Colonic mucosa (tissue), 4 donors: ENCODE measurements at regions not wholly inside any gene's neighbourhood (a gene's known extent, or its start where the extent isn't known, plus 50 kb on each side); places are given as distances from the start of the nearest gene placed in this dataset.

Experiments used
- DNase-seq: peaks from one replicate; pipeline ENCODE4 v3.0.0-alpha.2; 2020
- H3K27ac ChIP-seq: fragments of 200-600 bp; one replicate; pipeline ENCODE4 v1.8.0; 2021
- H3K27me3 ChIP-seq: fragments of 200-600 bp; one replicate; pipeline ENCODE4 v1.8.0; 2021
- H3K36me3 ChIP-seq: fragments of 200-600 bp; one replicate; pipeline ENCODE4 v1.8.0; 2021
- H3K4me1 ChIP-seq: fragments of 200-600 bp; one replicate; pipeline ENCODE4 v1.8.0; 2021; ENCODE audit warnings: mild to moderate bottlenecking
- H3K4me3 ChIP-seq: fragments of 200-600 bp; one replicate; pipeline ENCODE4 v1.8.0; 2021
- H3K9ac ChIP-seq, 2 donors: one replicate each; pipeline ENCODE4 v1.7.0; 2013; ENCODE audit warnings: control low read depth in 2 of 2, low read depth in 2 of 2, low read length in 2 of 2
- H3K9me3 ChIP-seq: fragments of 200-600 bp; one replicate; pipeline ENCODE4 v1.8.0; 2021
- intact Hi-C: fragments of 100-400 bp; cut with DNase I; formaldehyde crosslinking; loops from one replicate; pipeline ENCODE4 v1.14.1; 2022
- TF ChIP-seq, protein P1 (sequence below): fragments of 200-600 bp; IDR thresholded peaks from one replicate; pipeline ENCODE4 v1.8.0; 2022; ENCODE audit warnings: antibody characterized with exemption, mild to moderate bottlenecking
- donor health status: healthy.
- donor health status: DM: no; HTN: no; CAD: no.
- donor health status: DM: no; HTN: no; CAD: no.

DNA sequence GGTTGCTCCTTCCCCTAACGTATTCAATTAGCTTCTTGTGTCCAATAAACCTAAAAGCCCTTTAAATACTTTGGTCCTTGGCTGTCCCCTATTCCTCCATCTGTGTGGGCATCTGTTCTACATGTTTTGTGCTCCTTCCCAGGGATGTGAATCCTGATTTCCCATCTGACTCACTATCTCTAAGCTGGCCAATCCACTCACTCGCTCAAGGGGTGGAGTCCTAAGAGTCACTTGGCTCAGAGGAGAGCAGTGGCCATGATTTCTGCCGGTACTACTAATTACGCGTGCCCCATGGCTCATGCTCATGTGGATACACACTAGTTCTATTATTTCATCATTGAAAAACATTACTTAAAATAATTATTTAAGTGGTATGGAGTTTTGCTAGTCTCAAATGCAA, 89.6 kb downstream of the TAF11L14 start:
- intact Hi-C loops: no loop called here
- Histone ChIP-seq H3K9me3 (no peaks in the 10 kb centered on the region), H3K27ac (no peak overlapping the region), H3K27me3 (no peaks in the 10 kb centered on the region), H3K4me3 (no peak overlapping the region), H3K4me1 (no peaks in the 10 kb centered on the region), H3K36me3 (no peaks in the 10 kb centered on the region), H3K9ac (no peak overlapping the region)
- TF ChIP-seq, protein P1, sequence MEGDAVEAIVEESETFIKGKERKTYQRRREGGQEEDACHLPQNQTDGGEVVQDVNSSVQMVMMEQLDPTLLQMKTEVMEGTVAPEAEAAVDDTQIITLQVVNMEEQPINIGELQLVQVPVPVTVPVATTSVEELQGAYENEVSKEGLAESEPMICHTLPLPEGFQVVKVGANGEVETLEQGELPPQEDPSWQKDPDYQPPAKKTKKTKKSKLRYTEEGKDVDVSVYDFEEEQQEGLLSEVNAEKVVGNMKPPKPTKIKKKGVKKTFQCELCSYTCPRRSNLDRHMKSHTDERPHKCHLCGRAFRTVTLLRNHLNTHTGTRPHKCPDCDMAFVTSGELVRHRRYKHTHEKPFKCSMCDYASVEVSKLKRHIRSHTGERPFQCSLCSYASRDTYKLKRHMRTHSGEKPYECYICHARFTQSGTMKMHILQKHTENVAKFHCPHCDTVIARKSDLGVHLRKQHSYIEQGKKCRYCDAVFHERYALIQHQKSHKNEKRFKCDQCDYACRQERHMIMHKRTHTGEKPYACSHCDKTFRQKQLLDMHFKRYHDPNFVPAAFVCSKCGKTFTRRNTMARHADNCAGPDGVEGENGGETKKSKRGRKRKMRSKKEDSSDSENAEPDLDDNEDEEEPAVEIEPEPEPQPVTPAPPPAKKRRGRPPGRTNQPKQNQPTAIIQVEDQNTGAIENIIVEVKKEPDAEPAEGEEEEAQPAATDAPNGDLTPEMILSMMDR: no peak
- no peak for DNase-seq

DNA sequence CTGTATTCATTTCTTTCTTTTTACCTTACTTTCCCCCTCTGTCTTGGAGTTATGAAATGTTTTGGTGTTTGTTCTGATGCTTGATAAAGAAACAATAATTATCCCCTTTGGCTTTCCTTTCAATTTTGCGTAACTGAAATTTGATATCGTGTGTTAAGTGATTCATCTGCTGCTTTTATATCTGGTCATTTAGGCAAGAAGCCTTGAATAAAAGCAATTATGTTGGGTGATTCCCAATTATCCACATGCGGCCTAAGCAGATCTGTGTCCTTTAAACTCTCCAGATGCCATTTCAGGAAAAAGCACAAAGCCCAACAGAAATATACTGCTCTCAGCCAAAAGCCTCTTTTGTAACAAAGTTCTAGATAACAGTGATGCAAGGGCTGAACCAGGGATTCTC, 92.8 kb downstream of the TAF11L14 start:
- Histone ChIP-seq H3K27ac (no peak overlapping the region), H3K4me1 (no peaks in the 10 kb centered on the region), H3K36me3 (no peaks in the 10 kb centered on the region), H3K9ac (no peak overlapping the region), H3K9me3 (no peaks in the 10 kb centered on the region), H3K4me3 (no peak overlapping the region), H3K27me3 (no peaks in the 10 kb centered on the region)
- TF ChIP-seq, protein P1: no peak
- intact Hi-C loops: no loop called here
- no peak for DNase-seq

DNA sequence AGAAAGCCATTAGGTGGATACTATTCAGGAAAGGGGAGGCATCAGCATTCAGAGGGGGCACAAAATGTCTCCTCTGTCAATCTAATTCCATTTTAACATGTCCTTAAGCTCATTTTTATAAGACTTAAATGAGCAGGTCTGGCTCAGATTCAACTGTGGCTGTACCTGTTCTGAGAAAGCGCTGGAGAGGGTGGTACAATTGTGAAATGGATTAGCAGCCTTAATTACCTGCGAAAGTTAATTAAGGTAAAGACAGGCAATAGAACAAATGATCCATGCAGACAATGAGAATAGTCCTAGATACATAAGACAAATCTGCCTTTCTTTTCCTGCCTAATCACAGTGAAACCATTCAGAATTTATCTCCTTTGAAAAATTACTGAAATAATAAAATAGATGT, 96.2 kb downstream of the TAF11L14 start:
- TF ChIP-seq, protein P1: no peak
- H3K27ac ChIP-seq: no peak overlapping the region
- no peak for DNase-seq
- H3K27me3 ChIP-seq: no peaks in the 10 kb centered on the region
- H3K9ac ChIP-seq: no peak overlapping the region
- no peaks in the 10 kb centered on the region for H3K36me3 ChIP-seq
- no peaks in the 10 kb centered on the region for H3K4me1 ChIP-seq
- no peaks in the 10 kb centered on the region for H3K9me3 ChIP-seq
- H3K4me3 ChIP-seq: no peak overlapping the region
- intact Hi-C loops: no loop called here

DNA sequence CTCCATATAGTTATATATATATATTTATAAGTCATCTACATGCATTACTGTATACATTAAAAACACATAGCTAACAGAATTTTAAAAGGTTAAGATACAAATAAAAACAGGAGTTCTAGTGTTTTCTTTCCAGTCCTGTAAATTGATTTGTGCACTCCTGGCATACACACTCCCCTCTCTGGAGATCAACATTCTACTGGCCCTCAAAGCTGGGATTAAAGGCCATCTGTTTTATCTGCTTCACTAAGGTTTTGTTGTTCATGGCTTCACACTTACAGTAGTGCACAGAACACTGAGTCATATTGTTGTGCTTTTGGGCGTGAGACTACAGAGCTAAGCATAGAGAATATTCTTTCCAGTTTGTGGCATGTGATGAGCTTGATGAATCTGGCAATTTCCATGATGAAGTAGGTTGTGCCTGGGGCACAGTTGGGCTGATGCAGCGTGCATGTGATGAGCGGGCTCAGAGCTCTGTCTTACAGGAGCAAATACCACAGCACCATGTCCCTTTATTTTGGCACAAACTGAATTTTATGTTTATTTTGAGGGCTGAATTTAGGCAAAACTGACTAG, 98.2 kb downstream of the TAF11L14 start:
- no peak overlapping the region for H3K9ac ChIP-seq
- H3K4me1 ChIP-seq: no peaks in the 10 kb centered on the region

DNA sequence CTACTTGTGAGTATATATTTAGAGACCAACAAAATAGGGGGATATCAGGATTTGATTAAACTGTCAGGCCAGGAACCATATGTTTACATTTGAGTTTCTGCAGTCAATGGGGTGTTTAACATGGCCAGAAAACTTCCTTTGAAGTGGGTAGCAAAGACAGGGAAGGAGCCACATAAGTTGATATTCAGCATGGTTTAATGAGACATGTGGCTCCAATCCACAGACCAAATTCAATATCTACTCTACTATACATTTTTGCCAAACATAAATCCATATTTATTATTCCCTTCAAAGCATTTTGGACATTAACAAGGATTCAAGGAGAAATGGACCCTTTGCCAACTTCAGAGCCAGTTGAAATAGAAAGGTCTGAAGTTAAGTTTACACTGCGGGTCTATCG, 99.8 kb downstream of the TAF11L14 start:
- Histone ChIP-seq H3K4me1 (no peaks in the 10 kb centered on the region), H3K27me3 (no peaks in the 10 kb centered on the region), H3K9ac (no peak overlapping the region), H3K4me3 (no peak overlapping the region), H3K9me3 (no peaks in the 10 kb centered on the region), H3K27ac (no peak overlapping the region), H3K36me3 (no peaks in the 10 kb centered on the region)
- no peak for DNase-seq
- TF ChIP-seq, protein P1: no peak
- intact Hi-C loops: no loop called here

More for the DNA sequence above, 98.2 kb downstream of the TAF11L14 start:
- Histone ChIP-seq H3K9me3 (no peaks in the 10 kb centered on the region), H3K27ac (no peak overlapping the region), H3K36me3 (no peaks in the 10 kb centered on the region), H3K27me3 (no peaks in the 10 kb centered on the region), H3K4me3 (no peak overlapping the region)
- DNase-seq: no peak
- intact Hi-C loops: no loop called here
- TF ChIP-seq, protein P1: no peak

DNA sequence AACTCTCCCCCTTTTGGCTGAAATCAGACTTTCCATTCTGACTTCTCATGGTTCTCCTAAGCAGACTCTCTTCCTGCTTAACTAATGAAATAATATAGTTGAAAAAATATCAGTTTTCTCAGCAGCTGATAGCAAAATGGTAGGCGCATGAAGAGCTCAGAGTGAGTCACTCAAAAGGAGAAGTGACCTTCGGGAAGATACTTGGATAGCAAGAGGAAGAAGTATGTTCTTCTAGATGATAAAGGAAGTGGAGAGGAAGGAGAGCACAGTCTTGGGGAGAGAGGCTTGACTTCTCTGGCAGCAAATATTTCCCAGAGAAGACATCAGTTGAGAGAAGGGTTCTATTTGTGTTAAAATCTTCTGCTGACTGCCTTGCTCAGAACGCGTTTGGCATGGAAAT, 101.5 kb downstream of the TAF11L14 start:
- intact Hi-C loops: no loop called here
- TF ChIP-seq, protein P1: no peak
- Histone ChIP-seq H3K9ac (no peak overlapping the region), H3K4me3 (no peak overlapping the region), H3K9me3 (no peaks in the 10 kb centered on the region), H3K27ac (no peak overlapping the region), H3K27me3 (no peaks in the 10 kb centered on the region), H3K36me3 (no peaks in the 10 kb centered on the region), H3K4me1 (no peaks in the 10 kb centered on the region)
- DNase-seq: no peak
